ENCODE measurements at regions not wholly inside any gene's neighbourhood (a gene's known extent, or its start where the extent isn't known, plus 50 kb on each side); places are given as distances from the start of the nearest gene placed in this dataset.

GRCh38 chrX:11867610-11868345, 109.7 kb downstream of the MSL3 start:
- no peaks in the 10 kb centered on the region for H3K79me2 ChIP-seq (ENCODE audit: insufficient read depth, low read length)
- H3K4me2 ChIP-seq (ENCODE audit: insufficient read depth, low read length), result no peak overlapping the region
- no peak overlapping the region for H3K4me3 ChIP-seq (ENCODE audit: low read depth in 1 of 2, low read length in 2 of 2)
- H3K36me3 ChIP-seq (ENCODE audit: insufficient read depth, low read length), result no peaks in the 10 kb centered on the region
- H3K27me3 ChIP-seq (ENCODE audit: insufficient read depth, low read length, poor library complexity), result no peaks in the 10 kb centered on the region
- H3K9ac ChIP-seq (ENCODE audit: low read depth, low read length), result no peak overlapping the region
- no peak overlapping the region for H3K27ac ChIP-seq (ENCODE audit: low read length)
- no peak for ATAC-seq (ENCODE audit: insufficient read depth, low read depth)
- H3K4me1 ChIP-seq (ENCODE audit: insufficient read depth, low read length), result no peaks in the 10 kb centered on the region
- no peaks in the 10 kb centered on the region for H3K9me3 ChIP-seq (ENCODE audit: insufficient read depth, low read length, severe bottlenecking)
- H2AFZ ChIP-seq (ENCODE audit: low read depth, low read length), result no peak overlapping the region
- TF ChIP-seq EZH2 (IDR thresholded peaks at IDR 0.05; ENCODE audit: borderline replicate concordance, low read depth, low read length, severe bottlenecking), result no peak
- no peak for TF ChIP-seq CTCF (IDR thresholded peaks at IDR 0.05; ENCODE audit: borderline replicate concordance, extremely low read depth, low read length, poor library complexity, severe bottlenecking)
- H4K20me1 ChIP-seq (ENCODE audit: insufficient read depth, low read length), result no peaks in the 10 kb centered on the region
- DNase-seq, result no peak

- no peak overlapping the region for H3K9ac ChIP-seq (ENCODE audit: low read depth, low read length)
- H3K9me3 ChIP-seq (ENCODE audit: insufficient read depth, low read length, severe bottlenecking), result no peaks in the 10 kb centered on the region
- no peak overlapping the region for H3K4me2 ChIP-seq (ENCODE audit: insufficient read depth, low read length)
- no peaks in the 10 kb centered on the region for H3K27me3 ChIP-seq (ENCODE audit: insufficient read depth, low read length, poor library complexity)
- no peaks in the 10 kb centered on the region for H3K36me3 ChIP-seq (ENCODE audit: insufficient read depth, low read length)
- no peaks in the 10 kb centered on the region for H3K79me2 ChIP-seq (ENCODE audit: insufficient read depth, low read length)
- no peak for ATAC-seq (ENCODE audit: insufficient read depth, low read depth)
- H3K4me3 ChIP-seq (ENCODE audit: low read depth in 1 of 2, low read length in 2 of 2), result no peak overlapping the region
- no peak for DNase-seq
- H3K27ac ChIP-seq (ENCODE audit: low read length), result no peak overlapping the region
- TF ChIP-seq CTCF (IDR thresholded peaks at IDR 0.05; ENCODE audit: borderline replicate concordance, extremely low read depth, low read length, poor library complexity, severe bottlenecking), result no peak
- no peak for TF ChIP-seq EZH2 (IDR thresholded peaks at IDR 0.05; ENCODE audit: borderline replicate concordance, low read depth, low read length, severe bottlenecking)
- no peaks in the 10 kb centered on the region for H4K20me1 ChIP-seq (ENCODE audit: insufficient read depth, low read length)
- no peak overlapping the region for H2AFZ ChIP-seq (ENCODE audit: low read depth, low read length)
- no peaks in the 10 kb centered on the region for H3K4me1 ChIP-seq (ENCODE audit: insufficient read depth, low read length)
Measured at GRCh38 chrX:11870789-11871188, 112.8 kb downstream of the MSL3 start.

- no peak for TF ChIP-seq CTCF (IDR thresholded peaks at IDR 0.05; ENCODE audit: borderline replicate concordance, extremely low read depth, low read length, poor library complexity, severe bottlenecking)
- TF ChIP-seq EZH2 (IDR thresholded peaks at IDR 0.05; ENCODE audit: borderline replicate concordance, low read depth, low read length, severe bottlenecking), result no peak
- no peaks in the 10 kb centered on the region for H3K27me3 ChIP-seq (ENCODE audit: insufficient read depth, low read length, poor library complexity)
- H3K79me2 ChIP-seq (ENCODE audit: insufficient read depth, low read length), result no peaks in the 10 kb centered on the region
- no peaks in the 10 kb centered on the region for H3K36me3 ChIP-seq (ENCODE audit: insufficient read depth, low read length)
- H3K9me3 ChIP-seq (ENCODE audit: insufficient read depth, low read length, severe bottlenecking), result no peaks in the 10 kb centered on the region
- ATAC-seq (ENCODE audit: insufficient read depth, low read depth) (no peak), DNase-seq (no peak)
- no peak overlapping the region for H3K27ac ChIP-seq (ENCODE audit: low read length)
- no peak overlapping the region for H2AFZ ChIP-seq (ENCODE audit: low read depth, low read length)
- no peak overlapping the region for H3K4me2 ChIP-seq (ENCODE audit: insufficient read depth, low read length)
- H3K4me1 ChIP-seq (ENCODE audit: insufficient read depth, low read length), result no peaks in the 10 kb centered on the region
- H3K9ac ChIP-seq (ENCODE audit: low read depth, low read length), result no peak overlapping the region
- no peaks in the 10 kb centered on the region for H4K20me1 ChIP-seq (ENCODE audit: insufficient read depth, low read length)
- H3K4me3 ChIP-seq (ENCODE audit: low read depth in 1 of 2, low read length in 2 of 2), result no peak overlapping the region
Measured at GRCh38 chrX:11881485-11882170, 123.6 kb downstream of the MSL3 start.

All from DND-41 (cell line).